Peyer's patch (tissue), 4 donors: ENCODE measurements at regions not wholly inside any gene's neighbourhood (a gene's known extent, or its start where the extent isn't known, plus 50 kb on each side); places are given as distances from the start of the nearest gene placed in this dataset.

ENCODE experiments used
- CTCF ChIP-seq, 6 experiments: fragments of 450-650 bp in 4 of 6; fragments of 200-600 bp in 2 of 6; sonication (generic) in 1 of 6; IDR thresholded peaks; one replicate each; pipeline ENCODE4 v1.5.1; 2017 to 2019; ENCODE audit warnings: antibody characterized with exemption in 6 of 6, mild to moderate bottlenecking in 3 of 6, moderate library complexity in 1 of 6
- POLR2A ChIP-seq, 2 donors: fragments of 450-650 bp; IDR thresholded peaks; one replicate each; pipeline ENCODE4 v1.5.1; 2017; ENCODE audit warnings: antibody characterized with exemption in 2 of 2, mild to moderate bottlenecking in 2 of 2, moderate library complexity in 2 of 2

- no peak for TF ChIP-seq CTCF (IDR thresholded peaks at IDR 0.05)
- no peak for TF ChIP-seq POLR2A (IDR thresholded peaks at IDR 0.05)
Observed at GRCh38 chr2:133723133-133723532, 154.9 kb upstream of the NCKAP5 start.
